T47D (cell line): ENCODE measurements at regions not wholly inside any gene's neighbourhood (a gene's known extent, or its start where the extent isn't known, plus 50 kb on each side); places are given as distances from the start of the nearest gene placed in this dataset.

ENCODE experiments used
- DNase-seq, 2 experiments: peaks; one replicate each; pipeline versions ENCODE4 v3.0.0 to v3.0.0-alpha.2; 2011 to 2012; ENCODE audit warnings: low read depth in 1 of 2, low spot score in 1 of 2
- JUND ChIP-seq: IDR thresholded peaks from 2 replicates; pipeline ENCODE4 v1.6.1; 2012; ENCODE audit warnings: low read depth
- in situ Hi-C: cut with HindIII; loops from 2 replicates; pipeline ENCODE4 v1.10.0; 2016; ENCODE audit warnings: low sequenced_read_pairs, low pct_unique_long_range_greater_than_20kb

GRCh38 chr2:236811062-236811656 is 241.5 kb downstream of the ACKR3 start:
- DNase-seq, result no peak
- no peak for TF ChIP-seq JUND
- in situ Hi-C loops, result no loop called here

- no peak for TF ChIP-seq JUND
- in situ Hi-C loops, result no loop called here
- no peak for DNase-seq
Measured at GRCh38 chr2:236813766-236814165, 244.1 kb downstream of the ACKR3 start.

GRCh38 chr2:236814593-236814992 is 245.0 kb downstream of the ACKR3 start:
- in situ Hi-C loops, result no loop called here
- DNase-seq, result no peak
- no peak for TF ChIP-seq JUND

GRCh38 chr2:236815746-236816145 is 246.1 kb downstream of the ACKR3 start:
- no peak for DNase-seq
- in situ Hi-C loops, result no loop called here
- no peak for TF ChIP-seq JUND

- no peak for TF ChIP-seq JUND
- no peak for DNase-seq
- in situ Hi-C loops, result no loop called here
Measured at GRCh38 chr2:236816197-236817170, 246.9 kb downstream of the ACKR3 start.

GRCh38 chr2:236818281-236819045 is 248.8 kb downstream of the ACKR3 start:
- in situ Hi-C loops, result no loop called here
- no peak for TF ChIP-seq JUND

GRCh38 chr2:236819275-236820002 is 249.8 kb downstream of the ACKR3 start:
- no peak for DNase-seq
- TF ChIP-seq JUND, result no peak
- in situ Hi-C loops, result no loop called here

More at GRCh38 chr2:236818281-236819045, 248.8 kb downstream of the ACKR3 start:
- no peak for DNase-seq

- in situ Hi-C loops, result no loop called here
- no peak for DNase-seq
- no peak for TF ChIP-seq JUND
Measured at GRCh38 chr2:236820763-236821344, 251.2 kb downstream of the ACKR3 start.

- in situ Hi-C loops, result no loop called here
- TF ChIP-seq JUND, result no peak
- DNase-seq, result no peak
Measured at GRCh38 chr2:236823041-236823629, 253.5 kb downstream of the ACKR3 start.

GRCh38 chr2:236823963-236824362 is 254.3 kb downstream of the ACKR3 start:
- in situ Hi-C loops, result no loop called here
- no peak for DNase-seq
- no peak for TF ChIP-seq JUND

- in situ Hi-C loops, result no loop called here
- peak; percentile 50; the same call in 1 of the 2 replicates for TF ChIP-seq JUND
- DNase-seq, result peak; percentile 27 to 92
Measured at GRCh38 chr2:236824836-236825235, 255.2 kb downstream of the ACKR3 start.
